K562 (cell line): ENCODE measurements at regions not wholly inside any gene's neighbourhood (a gene's known extent, or its start where the extent isn't known, plus 50 kb on each side); places are given as distances from the start of the nearest gene placed in this dataset.

ENCODE experiments used
- ATAC-seq: fragments of 200-7000 bp; cut with Tn5 transposase; 3 replicates; pipeline ENCODE4 v1.9.1; 2020; ENCODE audit warnings: moderate library complexity
- BruUV-seq: library from RNA; stranded (reverse); fragments of 400-500 nt; replicated peaks from 2 replicates; lab custom pipeline; 2021; lab: Mats Ljungman, UMichigan
- CTCF ChIA-PET: fragments of 300-600 bp; formaldehyde crosslinking; extraction: SDS; loops from one replicate; lab custom pipeline; 2021; ENCODE audit warnings: low intra/inter-chr PET ratio; lab: Yijun Ruan, JAX
- POLR2A ChIA-PET: fragments of 300-600, 350-650 bp; sonication (Branson Sonifier 250); formaldehyde crosslinking; extraction: SDS; loops from one replicate; lab custom pipeline; 2021; ENCODE audit warnings: antibody characterized with exemption, inconsistent platforms; lab: Yijun Ruan, JAX
- DNase-seq, 4 experiments: peaks; one replicate each; pipeline versions ENCODE4 v3.0.0 to v3.0.0-alpha.2; 2011 to 2018; ENCODE audit warnings: low spot score in 3 of 4, mixed read lengths in 3 of 4; ENCODE audit errors: extremely low read depth in 1 of 4
- FAIRE-seq: peaks from 2 replicates; lab custom pipeline; 2011; peaks lifted over from hg19 to GRCh38; lab: Jason Lieb, UNC
- H2AFZ ChIP-seq: 2 replicates; pipeline ENCODE4 v1.6.0; 2011; ENCODE audit warnings: low read depth, low read length, control low read depth, inconsistent platforms
- H3K27ac ChIP-seq: fragments of 200-600 bp; 3 replicates; pipeline ENCODE4 v1.8.0; 2011; ENCODE audit warnings: low read depth, mild to moderate bottlenecking, control low read depth, inconsistent platforms, low read length, moderate library complexity, mixed read lengths; ENCODE audit errors: extremely low read depth
- H3K27me3 ChIP-seq, 2 experiments: fragments of 300-600 bp in 1 of 2; 2 replicates in 1 of 2; 3 replicates in 1 of 2; pipeline versions ENCODE4 v1.6.0 to v1.8.0; 2011; ENCODE audit warnings: inconsistent platforms in 2 of 2, low read length in 2 of 2, mild to moderate bottlenecking in 1 of 2, mixed read lengths in 1 of 2, moderate library complexity in 1 of 2; ENCODE audit not compliant: control insufficient read depth in 2 of 2, insufficient read depth in 2 of 2
- H3K36me3 ChIP-seq: fragments of 300-600 bp; 3 replicates; pipeline ENCODE4 v1.8.0; 2011; ENCODE audit warnings: mild to moderate bottlenecking, low read length, inconsistent platforms; ENCODE audit not compliant: control insufficient read depth, insufficient read depth
- H3K4me1 ChIP-seq, 2 experiments: fragments of 200-600 bp in 1 of 2; replicated peaks in 1 of 2; 2 replicates in 1 of 2; 3 replicates in 1 of 2; pipeline versions ENCODE4 v1.5.1 to v1.8.0; 2011; ENCODE audit warnings: inconsistent platforms in 2 of 2, low read length in 2 of 2, mild to moderate bottlenecking in 1 of 2, mixed read lengths in 1 of 2, moderate library complexity in 1 of 2; ENCODE audit not compliant: control insufficient read depth in 2 of 2, insufficient read depth in 2 of 2
- H3K4me2 ChIP-seq: 2 replicates; pipeline ENCODE4 v1.6.1; 2011; ENCODE audit warnings: low read length, control low read depth, inconsistent platforms, mixed read lengths; ENCODE audit not compliant: insufficient read depth
- H3K4me3 ChIP-seq: fragments of 200-600 bp; sonication (generic), shearing (Covaris generic); 2 replicates; pipeline ENCODE4 v1.5.1; 2016; ENCODE audit warnings: control low read depth, inconsistent platforms
- H3K79me2 ChIP-seq: fragments of 200-600 bp; 3 replicates; pipeline ENCODE4 v1.8.0; 2011; ENCODE audit warnings: low read length, inconsistent platforms; ENCODE audit not compliant: control insufficient read depth, insufficient read depth
- H3K9ac ChIP-seq, 2 experiments: 2 replicates each; pipeline versions ENCODE4 v1.6.0 to v1.6.1; 2011; ENCODE audit warnings: low read depth in 2 of 2, low read length in 2 of 2, control low read depth in 1 of 2, inconsistent platforms in 1 of 2, mild to moderate bottlenecking in 1 of 2, mixed read lengths in 1 of 2; ENCODE audit not compliant: insufficient read depth in 1 of 2
- H3K9me1 ChIP-seq: one replicate; pipeline ENCODE4 v1.6.0; 2011; ENCODE audit warnings: inconsistent platforms, mild to moderate bottlenecking, low read length, moderate library complexity; ENCODE audit not compliant: control insufficient read depth, insufficient read depth
- H3K9me3 ChIP-seq: replicated peaks from 2 replicates; pipeline ENCODE4 v1.5.1; 2011; ENCODE audit warnings: low read depth, low read length, inconsistent platforms; ENCODE audit not compliant: control insufficient read depth, insufficient read depth
- H4K20me1 ChIP-seq: replicated peaks from 2 replicates; pipeline ENCODE4 v1.6.1; 2011; ENCODE audit warnings: low read length, inconsistent platforms, mixed read lengths; ENCODE audit not compliant: control insufficient read depth, insufficient read depth
- CUX1 ChIP-seq: fragments of 200-800 bp; sonication (Bioruptor generic); IDR thresholded peaks from 2 replicates; pipeline ENCODE4 v1.6.1; 2016; ENCODE audit warnings: missing genetic modification characterization, missing compliant biosample characterization
- ZBTB33 ChIP-seq: sonication (generic); formaldehyde crosslinking; IDR thresholded peaks from 2 replicates; pipeline ENCODE4 v1.8.1; 2023; ENCODE audit warnings: mild to moderate bottlenecking, missing genetic modification reagents
- WGBS: fragments of 100-300 bp; shearing (Covaris generic); methylation state at CpG from one replicate; pipeline ENCODE4 v1.1.6; 2016; ENCODE audit warnings: low coverage, mixed read lengths; ENCODE audit not compliant: insufficient coverage; ENCODE audit errors: missing lambda C conversion rate; 5-methylcytosine and 5-hydroxymethylcytosine counted together
- in situ Hi-C: fragments of 300-500 bp; cut with MboI; formaldehyde crosslinking; loops from 4 replicates; pipeline ENCODE4 v1.15.0; 2018; ENCODE audit warnings: inconsistent platforms, mixed read lengths
- intact Hi-C: fragments of 100-400 bp; cut with micrococcal nuclease; formaldehyde crosslinking; loops from 2 replicates; pipeline ENCODE4 v1.14.2; 2022

GRCh38 chr15:95326431-95327182, 1003.9 kb upstream of the NR2F2 start:
- Histone ChIP-seq H3K27ac (no peak overlapping the region), H4K20me1 (no peaks in the 10 kb centered on the region), H3K9ac (no peak overlapping the region), H3K4me2 (no peak overlapping the region), H3K4me3 (no peak overlapping the region), H3K27me3 (peaks cover 16 to 17% of the 10 kb centered on the region in 2 experiments), H3K9me1 (no peaks in the 10 kb centered on the region), H3K4me1 (peaks cover 0 to 6% of the 10 kb centered on the region in 2 experiments; a peak in 1 of 5 replicates), H3K79me2 (no peaks in the 10 kb centered on the region), H2AFZ (no peak overlapping the region), H3K36me3 (no peaks in the 10 kb centered on the region), H3K9me3 (no peaks in the 10 kb centered on the region)
- intact Hi-C loops (no loop called here), in situ Hi-C loops (no loop called here)
- BruUV-seq = no TSS peak
- no peak for TF ChIP-seq CUX1 (CRISPR knock-in tag)
- TF ChIP-seq ZBTB33 (CRISPR knock-in tag) = peak; percentile 71
- FAIRE-seq = no peak
- ATAC-seq = no peak
- ChIA-PET CTCF (no interaction called here), POLR2A (no interaction called here)
- WGBS = 20% methylated on average over 25 of the region's 59 CpGs
- no peak for DNase-seq
